NT2/D1 (cell line): ENCODE measurements at regions not wholly inside any gene's neighbourhood (a gene's known extent, or its start where the extent isn't known, plus 50 kb on each side); places are given as distances from the start of the nearest gene placed in this dataset.
"Not testable (repeated sequence)": the region's sequence is repeated elsewhere in the genome, so short reads cannot be mapped to it uniquely, and the experiment has no call there.

ENCODE experiments used
- DNase-seq: peaks from one replicate; pipeline ENCODE4 v3.0.0-alpha.2; 2011; ENCODE audit warnings: low read depth, low spot score
- H3K27me3 ChIP-seq: 2 replicates; pipeline ENCODE4 v1.6.0; 2011; ENCODE audit warnings: mild to moderate bottlenecking; ENCODE audit not compliant: insufficient read length, insufficient read depth
- H3K36me3 ChIP-seq: 2 replicates; pipeline ENCODE4 v1.6.1; 2011; ENCODE audit warnings: mild to moderate bottlenecking, low read length, mixed read lengths; ENCODE audit not compliant: insufficient read depth, insufficient read length
- H3K4me1 ChIP-seq: 2 replicates; pipeline ENCODE4 v1.5.1; 2011; ENCODE audit not compliant: insufficient read depth, insufficient read length
- H3K4me3 ChIP-seq: 2 replicates; pipeline ENCODE4 v1.5.1; 2011; ENCODE audit warnings: low read depth; ENCODE audit not compliant: insufficient read length
- H3K9ac ChIP-seq: 2 replicates; pipeline ENCODE4 v1.6.0; 2011; ENCODE audit warnings: low read depth; ENCODE audit not compliant: insufficient read length
- H3K9me3 ChIP-seq: 2 replicates; pipeline ENCODE4 v1.5.1; 2011; ENCODE audit warnings: mild to moderate bottlenecking, low read length; ENCODE audit not compliant: insufficient read depth
- SUZ12 ChIP-seq: IDR thresholded peaks from 2 replicates; pipeline ENCODE4 v1.6.1; 2011; ENCODE audit not compliant: insufficient read length, insufficient read depth; ENCODE audit errors: extremely low read depth
- YY1 ChIP-seq: IDR thresholded peaks from 2 replicates; pipeline ENCODE4 v1.6.1; 2011; ENCODE audit not compliant: insufficient read length, insufficient read depth
- ZNF274 ChIP-seq: IDR thresholded peaks from 2 replicates; pipeline ENCODE4 v1.6.1; 2011; ENCODE audit warnings: mild to moderate bottlenecking, low read depth, low read length

DNA sequence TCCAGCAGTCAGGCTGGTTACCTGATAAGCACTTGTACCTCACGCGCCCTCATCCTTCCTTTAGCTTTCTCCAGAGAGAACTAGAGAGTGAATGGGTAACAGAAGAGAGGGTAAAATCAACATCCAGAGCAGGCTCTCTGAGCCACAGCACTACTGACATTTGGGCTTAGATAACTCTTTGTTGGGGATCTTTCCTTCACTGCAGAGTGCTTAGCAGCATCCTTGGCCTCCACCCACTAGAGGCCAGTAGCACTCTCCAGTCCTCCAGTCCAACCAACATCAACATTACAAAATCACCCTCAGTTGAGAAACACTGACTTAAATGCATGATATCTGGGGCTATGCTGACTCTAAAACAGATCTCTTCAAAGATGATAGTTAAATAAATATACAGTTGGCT is 220.7 kb downstream of the TACR3 start:
- no peaks in the 10 kb centered on the region for H3K4me1 ChIP-seq
- no peak overlapping the region for H3K4me3 ChIP-seq
- no peak overlapping the region for H3K9ac ChIP-seq
- no peak for DNase-seq
- no peaks in the 10 kb centered on the region; the same call in 1 of the 2 replicates for H3K9me3 ChIP-seq
- no peaks in the 10 kb centered on the region for H3K36me3 ChIP-seq
- H3K27me3 ChIP-seq = no peaks in the 10 kb centered on the region
- TF ChIP-seq ZNF274 = no peak

DNA sequence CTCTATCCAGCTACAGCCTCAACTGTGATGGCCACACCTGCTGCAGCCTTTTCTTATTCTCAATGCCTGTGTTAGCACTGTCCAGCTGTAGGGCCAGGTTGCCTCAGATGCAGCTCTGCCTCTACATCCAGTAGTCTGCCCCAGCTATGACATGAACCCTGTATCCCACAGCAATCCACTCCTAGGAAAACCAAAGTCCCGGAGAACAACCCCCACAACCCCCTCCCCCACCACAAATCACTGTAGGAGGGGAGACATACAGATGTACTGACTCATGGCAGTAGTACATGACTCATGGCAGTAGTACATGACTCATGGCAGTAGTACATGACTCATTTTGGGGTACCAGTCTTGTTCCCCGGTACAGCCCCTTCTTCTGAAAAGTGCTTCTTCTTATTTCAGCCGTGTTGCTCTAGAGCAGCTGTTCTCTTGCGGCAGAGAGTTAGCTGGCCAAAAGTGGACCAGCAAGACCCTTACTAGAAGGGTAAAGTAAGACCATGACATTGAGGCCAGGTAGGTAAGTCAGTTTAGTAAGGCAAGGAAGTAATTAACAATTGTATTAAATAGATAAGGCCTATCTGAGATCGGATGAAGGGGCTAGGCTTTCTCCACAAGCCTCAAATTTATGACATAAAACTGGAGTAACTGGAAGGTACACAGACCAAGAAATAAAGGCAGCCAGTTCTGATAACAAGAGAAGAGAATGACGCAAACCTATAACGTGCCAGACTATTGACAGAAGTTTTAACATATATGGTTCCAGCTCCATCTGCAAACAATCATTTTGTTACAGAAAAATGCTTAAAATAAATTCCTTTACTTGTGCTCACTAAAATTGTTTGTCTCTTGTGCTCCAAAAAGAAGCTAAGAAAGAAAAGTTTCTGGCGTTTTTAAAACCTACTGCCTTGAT is 221.4 kb downstream of the TACR3 start:
- Histone ChIP-seq H3K4me1 (no peaks in the 10 kb centered on the region), H3K4me3 (no peak overlapping the region), H3K27me3 (no peaks in the 10 kb centered on the region), H3K9me3 (no peaks in the 10 kb centered on the region; the same call in 1 of the 2 replicates), H3K9ac (no peak overlapping the region), H3K36me3 (no peaks in the 10 kb centered on the region)
- TF ChIP-seq SUZ12 (no peak), YY1 (no peak), ZNF274 (no peak)
- DNase-seq = no peak

DNA sequence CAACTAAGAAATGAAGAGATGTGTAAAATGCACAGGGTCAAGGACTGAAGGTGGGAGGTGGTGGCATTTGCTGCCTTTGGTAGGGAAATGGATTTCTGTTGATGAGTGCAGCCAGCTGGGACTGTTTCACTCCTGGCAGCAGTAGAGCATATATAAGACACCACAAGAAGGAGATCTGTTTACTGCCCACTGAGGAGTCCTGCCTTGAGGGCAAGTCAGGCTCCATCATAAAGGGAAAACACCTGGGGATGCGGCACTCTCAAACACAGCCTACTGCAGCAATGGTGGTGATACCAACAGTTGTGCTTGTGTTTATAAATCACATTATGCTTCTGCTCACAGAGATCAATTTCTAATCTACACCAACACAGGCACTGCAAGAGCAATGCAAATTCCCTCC is 222.1 kb downstream of the TACR3 start:
- no peak overlapping the region for H3K9ac ChIP-seq
- H3K36me3 ChIP-seq = no peaks in the 10 kb centered on the region
- no peaks in the 10 kb centered on the region for H3K27me3 ChIP-seq
- DNase-seq = no peak
- H3K4me1 ChIP-seq = no peaks in the 10 kb centered on the region
- H3K4me3 ChIP-seq = no peak overlapping the region
- H3K9me3 ChIP-seq = no peaks in the 10 kb centered on the region; the same call in 1 of the 2 replicates
- TF ChIP-seq SUZ12 = no peak
- TF ChIP-seq ZNF274 = no peak

DNA sequence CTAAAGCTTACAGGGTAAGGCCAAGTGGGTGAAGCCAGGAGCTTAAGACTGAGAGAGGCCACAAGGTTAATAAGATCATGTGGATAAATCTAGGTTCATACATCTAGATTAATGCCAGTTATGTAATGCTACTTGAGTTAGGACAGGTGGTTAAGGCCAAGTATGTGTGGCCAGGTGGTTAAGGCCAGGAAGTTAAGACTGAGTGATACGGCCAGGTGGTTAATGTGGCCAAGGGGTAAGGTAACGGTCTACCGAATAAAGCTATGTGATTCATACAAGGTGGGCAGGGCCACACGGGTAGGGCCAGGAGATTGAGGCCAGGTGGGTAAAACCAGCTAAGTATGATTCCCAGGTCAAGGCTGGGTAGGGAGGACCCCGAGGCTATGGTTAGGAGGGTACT is 223.0 kb downstream of the TACR3 start:
- Histone ChIP-seq H3K36me3 (no peaks in the 10 kb centered on the region), H3K9me3 (no peaks in the 10 kb centered on the region; the same call in 1 of the 2 replicates), H3K4me1 (no peaks in the 10 kb centered on the region), H3K4me3 (no peak overlapping the region), H3K9ac (no peak overlapping the region), H3K27me3 (no peaks in the 10 kb centered on the region)
- no peak for TF ChIP-seq ZNF274
- no peak for TF ChIP-seq YY1
- TF ChIP-seq SUZ12 = no peak
- no peak for DNase-seq

DNA sequence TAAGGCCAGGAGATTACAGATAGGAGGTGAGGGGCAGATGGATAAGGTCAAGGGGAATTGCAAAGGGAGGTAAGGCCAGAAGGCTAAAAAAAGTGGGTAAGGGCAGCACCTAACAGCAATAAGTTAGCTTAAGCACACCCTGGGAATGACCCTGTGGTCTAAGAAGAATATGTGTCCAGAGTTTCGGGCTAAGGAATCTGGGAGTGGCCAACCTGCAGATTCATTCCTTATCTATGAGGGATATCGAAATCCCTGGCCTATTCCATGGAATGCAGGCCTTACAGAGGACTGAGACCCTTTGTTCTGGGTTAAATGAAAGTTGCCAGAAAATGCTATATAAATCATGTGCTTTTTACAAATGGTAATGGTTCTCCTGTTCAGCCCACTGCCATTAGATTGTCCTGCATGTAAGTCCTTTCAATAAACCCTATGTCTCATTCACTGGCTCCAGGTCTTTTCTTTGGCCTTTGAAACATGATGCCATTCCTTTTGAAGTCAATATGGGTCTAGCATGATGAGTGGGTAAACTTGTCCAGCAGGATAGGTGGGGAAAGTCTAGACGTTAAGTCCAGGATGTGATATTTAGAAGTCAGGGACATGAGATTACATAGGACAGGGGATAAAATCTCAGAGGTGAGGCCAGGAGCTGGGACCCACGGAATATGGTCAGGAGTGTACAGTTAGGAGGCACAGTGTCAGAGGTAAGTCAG is 226.2 kb downstream of the TACR3 start:
- no peaks in the 10 kb centered on the region for H3K36me3 ChIP-seq
- H3K4me3 ChIP-seq = no peak overlapping the region
- H3K9ac ChIP-seq = no peak overlapping the region
- no peak for DNase-seq
- H3K9me3 ChIP-seq = no peaks in the 10 kb centered on the region
- H3K27me3 ChIP-seq = no peaks in the 10 kb centered on the region
- TF ChIP-seq YY1 = no peak
- TF ChIP-seq ZNF274 = no peak
- no peak for TF ChIP-seq SUZ12
- H3K4me1 ChIP-seq = no peaks in the 10 kb centered on the region

DNA sequence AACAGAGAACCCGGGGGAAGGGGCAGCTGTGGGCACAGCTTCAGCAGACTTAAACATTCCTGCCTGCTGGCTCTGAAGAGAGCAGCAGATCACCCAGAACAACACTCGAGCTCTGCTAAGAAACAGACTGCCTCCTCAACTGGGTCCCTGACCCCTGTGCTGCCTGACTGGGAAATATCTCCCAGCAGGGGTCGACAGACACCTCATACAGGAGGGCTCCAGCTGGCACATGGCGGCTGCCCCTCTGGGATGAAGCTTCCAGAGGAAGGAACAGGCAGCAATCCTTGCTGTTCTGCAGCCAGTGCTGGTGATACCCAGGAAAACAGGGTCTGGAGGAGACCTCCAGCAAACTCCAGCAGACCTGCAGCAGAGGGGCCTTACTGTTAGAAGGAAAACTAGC is 234.5 kb downstream of the TACR3 start:
- not testable (repeated sequence) for H3K9me3 ChIP-seq, H3K9ac ChIP-seq, H3K4me1 ChIP-seq, H3K4me3 ChIP-seq, H3K36me3 ChIP-seq, H3K27me3 ChIP-seq, DNase-seq

DNA sequence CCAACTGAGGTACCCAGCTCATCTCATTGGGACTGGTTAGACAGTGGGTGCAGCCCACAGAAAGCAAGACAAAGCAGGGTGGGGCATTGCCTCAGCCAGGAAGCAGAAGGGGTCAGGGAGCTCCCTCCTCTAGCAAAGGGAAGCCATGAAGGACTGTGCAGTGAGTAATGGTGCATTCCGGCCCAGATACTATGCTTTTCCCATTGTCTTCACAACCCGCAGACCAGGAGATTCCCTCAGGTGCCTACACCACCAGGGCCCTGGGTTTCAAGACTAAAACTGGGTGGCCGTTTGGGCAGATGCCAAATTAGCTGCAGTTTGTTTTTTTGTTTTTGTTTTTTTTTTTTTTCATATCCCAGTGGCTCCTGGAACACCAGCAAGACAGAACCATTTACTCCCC is 235.3 kb downstream of the TACR3 start:
- Histone ChIP-seq H3K9me3 (no peaks in the 10 kb centered on the region), H3K27me3 (peaks cover 4% of the 10 kb centered on the region), H3K9ac (no peak overlapping the region), H3K36me3 (no peaks in the 10 kb centered on the region), H3K4me1 (no peaks in the 10 kb centered on the region), H3K4me3 (no peak overlapping the region)
- no peak for TF ChIP-seq ZNF274
- TF ChIP-seq YY1 = no peak
- no peak for TF ChIP-seq SUZ12
- DNase-seq = no peak
